HepG2 (cell line): ENCODE measurements at regions not wholly inside any gene's neighbourhood (a gene's known extent, or its start where the extent isn't known, plus 50 kb on each side); places are given as distances from the start of the nearest gene placed in this dataset.

Source experiments
- CBFB ChIP-seq: sonication (generic); formaldehyde crosslinking; IDR thresholded peaks from 2 replicates; pipeline ENCODE4 v1.4.0; 2020; ENCODE audit warnings: missing genetic modification reagents
- CEBPB ChIP-seq: IDR thresholded peaks from 2 replicates; pipeline ENCODE4 v1.6.1; 2011; ENCODE audit warnings: low read depth, low read length, improper control_type of control experiment, borderline replicate concordance
- CTCF ChIP-seq: sonication (generic); formaldehyde crosslinking; IDR thresholded peaks from 2 replicates; pipeline ENCODE4 v1.5.0; 2020; ENCODE audit warnings: mild to moderate bottlenecking, missing genetic modification reagents, moderate library complexity
- E2F5 ChIP-seq: sonication (generic); formaldehyde crosslinking; conservative IDR thresholded peaks from 2 replicates; pipeline ENCODE4 v1.4.0; 2020; ENCODE audit warnings: missing genetic modification reagents
- FOSL1 ChIP-seq: sonication (generic); formaldehyde crosslinking; IDR thresholded peaks from 2 replicates; pipeline ENCODE4 v1.9.0; 2021; ENCODE audit warnings: missing genetic modification reagents, borderline replicate concordance
- GABPA ChIP-seq, 2 experiments: IDR thresholded peaks; 2 replicates each; pipeline ENCODE4 v1.6.1; 2011 to 2016; ENCODE audit warnings: low read depth in 2 of 2, low read length in 1 of 2, missing biosample characterization in 1 of 2, missing genetic modification characterization in 1 of 2
- JUND ChIP-seq: sonication (generic); formaldehyde crosslinking; IDR thresholded peaks from 2 replicates; pipeline ENCODE4 v1.8.0; 2022; ENCODE audit warnings: mild to moderate bottlenecking, missing genetic modification reagents
- POLR2A ChIP-seq, 2 experiments: IDR thresholded peaks; 2 replicates each; pipeline ENCODE4 v1.6.1; 2011; ENCODE audit warnings: low read depth in 2 of 2, low read length in 2 of 2, mild to moderate bottlenecking in 1 of 2, moderate library complexity in 1 of 2; ENCODE audit not compliant: insufficient read depth in 1 of 2
- RAD51 ChIP-seq: fragments of 450-650 bp; IDR thresholded peaks from 2 replicates; pipeline ENCODE4 v1.6.1; 2016; ENCODE audit warnings: borderline replicate concordance
- RFX5 ChIP-seq: IDR thresholded peaks from 2 replicates; pipeline ENCODE4 v1.6.1; 2011; ENCODE audit warnings: low read depth, low read length, improper control_type of control experiment
- SNRNP70 ChIP-seq: fragments of 200-400 bp; formaldehyde crosslinking; IDR thresholded peaks from 2 replicates; pipeline ENCODE4 v1.6.1; 2017; ENCODE audit warnings: mild to moderate bottlenecking, low read depth, low read length, moderate library complexity
- ZBED4 ChIP-seq: sonication (generic); formaldehyde crosslinking; IDR thresholded peaks from 2 replicates; pipeline ENCODE4 v1.4.0; 2020; ENCODE audit warnings: missing genetic modification reagents, borderline replicate concordance

- TF ChIP-seq RAD51 (no peak), CTCF (no peak), RFX5 (no peak), CBFB (CRISPR knock-in tag) (no peak), SNRNP70 (no peak), FOSL1 (CRISPR knock-in tag) (no peak), GABPA (IDR thresholded peaks at IDR 0.05; ENCODE audit: low read depth, low read length) (no peak), GABPA (CRISPR knock-in tag; IDR thresholded peaks at IDR 0.05; ENCODE audit: low read depth) (no peak), ZBED4 (CRISPR knock-in tag) (no peak), JUND (no peak), E2F5 (no peak), CEBPB (no peak), POLR2A (IDR thresholded peaks at IDR 0.05; ENCODE audit: insufficient read depth in 1 of 2, low read depth in 2 of 2, low read length in 2 of 2) (no peak)
Measured at GRCh38 chr1:114224196-114224907, 70.7 kb upstream of the SYT6 start.
